K562 (cell line): ENCODE measurements at regions not wholly inside any gene's neighbourhood (a gene's known extent, or its start where the extent isn't known, plus 50 kb on each side); places are given as distances from the start of the nearest gene placed in this dataset.

Experiments
- ATAC-seq: fragments of 200-7000 bp; cut with Tn5 transposase; 3 replicates; pipeline ENCODE4 v1.9.1; 2020; ENCODE audit warnings: moderate library complexity
- BruUV-seq: library from RNA; stranded (reverse); fragments of 400-500 nt; replicated peaks from 2 replicates; lab custom pipeline; 2021; lab: Mats Ljungman, UMichigan
- CTCF ChIA-PET: fragments of 300-600 bp; formaldehyde crosslinking; extraction: SDS; loops from one replicate; lab custom pipeline; 2021; ENCODE audit warnings: low intra/inter-chr PET ratio; lab: Yijun Ruan, JAX
- POLR2A ChIA-PET: fragments of 300-600, 350-650 bp; sonication (Branson Sonifier 250); formaldehyde crosslinking; extraction: SDS; loops from one replicate; lab custom pipeline; 2021; ENCODE audit warnings: antibody characterized with exemption, inconsistent platforms; lab: Yijun Ruan, JAX
- DNase-seq, 4 experiments: peaks; one replicate each; pipeline versions ENCODE4 v3.0.0 to v3.0.0-alpha.2; 2011 to 2018; ENCODE audit warnings: low spot score in 3 of 4, mixed read lengths in 3 of 4; ENCODE audit errors: extremely low read depth in 1 of 4
- FAIRE-seq: peaks from 2 replicates; lab custom pipeline; 2011; peaks lifted over from hg19 to GRCh38; lab: Jason Lieb, UNC
- H2AFZ ChIP-seq: 2 replicates; pipeline ENCODE4 v1.6.0; 2011; ENCODE audit warnings: low read depth, low read length, control low read depth, inconsistent platforms
- H3K27ac ChIP-seq: fragments of 200-600 bp; 3 replicates; pipeline ENCODE4 v1.8.0; 2011; ENCODE audit warnings: low read depth, mild to moderate bottlenecking, control low read depth, inconsistent platforms, low read length, moderate library complexity, mixed read lengths; ENCODE audit errors: extremely low read depth
- H3K27me3 ChIP-seq, 2 experiments: fragments of 300-600 bp in 1 of 2; 2 replicates in 1 of 2; 3 replicates in 1 of 2; pipeline versions ENCODE4 v1.6.0 to v1.8.0; 2011; ENCODE audit warnings: inconsistent platforms in 2 of 2, low read length in 2 of 2, mild to moderate bottlenecking in 1 of 2, mixed read lengths in 1 of 2, moderate library complexity in 1 of 2; ENCODE audit not compliant: control insufficient read depth in 2 of 2, insufficient read depth in 2 of 2
- H3K36me3 ChIP-seq: fragments of 300-600 bp; 3 replicates; pipeline ENCODE4 v1.8.0; 2011; ENCODE audit warnings: mild to moderate bottlenecking, low read length, inconsistent platforms; ENCODE audit not compliant: control insufficient read depth, insufficient read depth
- H3K4me1 ChIP-seq, 2 experiments: fragments of 200-600 bp in 1 of 2; replicated peaks in 1 of 2; 2 replicates in 1 of 2; 3 replicates in 1 of 2; pipeline versions ENCODE4 v1.5.1 to v1.8.0; 2011; ENCODE audit warnings: inconsistent platforms in 2 of 2, low read length in 2 of 2, mild to moderate bottlenecking in 1 of 2, mixed read lengths in 1 of 2, moderate library complexity in 1 of 2; ENCODE audit not compliant: control insufficient read depth in 2 of 2, insufficient read depth in 2 of 2
- H3K4me2 ChIP-seq: 2 replicates; pipeline ENCODE4 v1.6.1; 2011; ENCODE audit warnings: low read length, control low read depth, inconsistent platforms, mixed read lengths; ENCODE audit not compliant: insufficient read depth
- H3K4me3 ChIP-seq: fragments of 200-600 bp; sonication (generic), shearing (Covaris generic); 2 replicates; pipeline ENCODE4 v1.5.1; 2016; ENCODE audit warnings: control low read depth, inconsistent platforms
- H3K79me2 ChIP-seq: fragments of 200-600 bp; 3 replicates; pipeline ENCODE4 v1.8.0; 2011; ENCODE audit warnings: low read length, inconsistent platforms; ENCODE audit not compliant: control insufficient read depth, insufficient read depth
- H3K9ac ChIP-seq, 2 experiments: 2 replicates each; pipeline versions ENCODE4 v1.6.0 to v1.6.1; 2011; ENCODE audit warnings: low read depth in 2 of 2, low read length in 2 of 2, control low read depth in 1 of 2, inconsistent platforms in 1 of 2, mild to moderate bottlenecking in 1 of 2, mixed read lengths in 1 of 2; ENCODE audit not compliant: insufficient read depth in 1 of 2
- H3K9me1 ChIP-seq: one replicate; pipeline ENCODE4 v1.6.0; 2011; ENCODE audit warnings: inconsistent platforms, mild to moderate bottlenecking, low read length, moderate library complexity; ENCODE audit not compliant: control insufficient read depth, insufficient read depth
- H3K9me3 ChIP-seq: replicated peaks from 2 replicates; pipeline ENCODE4 v1.5.1; 2011; ENCODE audit warnings: low read depth, low read length, inconsistent platforms; ENCODE audit not compliant: control insufficient read depth, insufficient read depth
- H4K20me1 ChIP-seq: replicated peaks from 2 replicates; pipeline ENCODE4 v1.6.1; 2011; ENCODE audit warnings: low read length, inconsistent platforms, mixed read lengths; ENCODE audit not compliant: control insufficient read depth, insufficient read depth
- BCL6 ChIP-seq: fragments of 250-450 bp; sonication (Bioruptor Pico); IDR thresholded peaks from 2 replicates; pipeline ENCODE4 v1.4.0; 2020
- CHD4 ChIP-seq: fragments of 200-600 bp; sonication (generic); IDR thresholded peaks from 3 replicates; pipeline ENCODE4 v1.6.1; 2012; ENCODE audit warnings: low read depth, mild to moderate bottlenecking, mixed read lengths, low read length, inconsistent platforms; ENCODE audit not compliant: insufficient read depth, insufficient replicate concordance, poor library complexity, severe bottlenecking
- CREM ChIP-seq: IDR thresholded peaks from 2 replicates; pipeline ENCODE4 v1.6.1; 2014; ENCODE audit warnings: antibody characterized with exemption, low read depth
- LARP7 ChIP-seq: fragments of 450-650 bp; IDR thresholded peaks from 2 replicates; pipeline ENCODE4 v1.6.1; 2016
- MEF2D ChIP-seq: conservative IDR thresholded peaks from 2 replicates; pipeline ENCODE4 v1.6.1; 2016; ENCODE audit warnings: low read depth, missing genetic modification characterization, missing compliant biosample characterization
- POLR2G ChIP-seq: fragments of 200-400 bp; formaldehyde crosslinking; IDR thresholded peaks from 2 replicates; pipeline ENCODE4 v1.6.1; 2017; ENCODE audit warnings: low read depth, mild to moderate bottlenecking, antibody characterized with exemption, low read length, moderate library complexity
- PURB ChIP-seq: sonication (generic); formaldehyde crosslinking; IDR thresholded peaks from 2 replicates; pipeline ENCODE4 v1.9.0; 2021; ENCODE audit warnings: low read depth, mild to moderate bottlenecking, missing genetic modification reagents
- RAD51 ChIP-seq: fragments of 450-650 bp; IDR thresholded peaks from 2 replicates; pipeline ENCODE4 v1.7.1; 2016; ENCODE audit warnings: low read depth, mild to moderate bottlenecking, borderline replicate concordance
- WGBS: fragments of 100-300 bp; shearing (Covaris generic); methylation state at CpG from one replicate; pipeline ENCODE4 v1.1.6; 2016; ENCODE audit warnings: low coverage, mixed read lengths; ENCODE audit not compliant: insufficient coverage; ENCODE audit errors: missing lambda C conversion rate; 5-methylcytosine and 5-hydroxymethylcytosine counted together
- in situ Hi-C: fragments of 300-500 bp; cut with MboI; formaldehyde crosslinking; loops from 4 replicates; pipeline ENCODE4 v1.15.0; 2018; ENCODE audit warnings: inconsistent platforms, mixed read lengths
- intact Hi-C: fragments of 100-400 bp; cut with micrococcal nuclease; formaldehyde crosslinking; loops from 2 replicates; pipeline ENCODE4 v1.14.2; 2022
- TF ChIP-seq, protein P1 (sequence below): fragments of 200-800 bp; sonication (Bioruptor generic); IDR thresholded peaks from 2 replicates; pipeline ENCODE4 v1.6.1; 2016; ENCODE audit warnings: missing genetic modification characterization, missing compliant biosample characterization

DNA sequence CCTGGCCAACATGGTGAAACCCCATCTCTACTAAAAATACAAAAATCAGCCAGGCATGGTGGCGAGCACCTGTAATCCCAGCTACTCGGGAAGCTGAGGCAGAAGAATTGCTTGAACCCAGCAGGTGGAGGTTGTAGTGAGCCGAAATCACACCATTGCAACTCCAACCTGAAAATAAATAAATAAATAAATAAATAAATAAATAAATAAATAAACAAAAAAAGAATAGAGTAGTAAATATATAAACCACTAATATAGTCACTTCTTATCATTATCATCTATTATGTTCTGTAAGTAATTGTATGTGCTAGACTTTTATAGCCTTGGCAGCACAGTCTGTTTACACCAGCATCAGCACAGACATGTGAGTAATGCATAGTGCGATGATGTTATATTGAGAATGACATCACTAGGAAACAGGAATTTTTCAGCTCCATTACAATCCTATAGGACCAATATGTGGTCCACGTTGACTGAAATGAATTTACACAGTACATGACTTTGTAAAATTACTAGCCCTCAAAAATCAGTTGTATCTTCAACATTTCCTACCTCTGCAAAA is 385.4 kb upstream of the ANKRD30A start (continued):
- TF ChIP-seq, protein P1, sequence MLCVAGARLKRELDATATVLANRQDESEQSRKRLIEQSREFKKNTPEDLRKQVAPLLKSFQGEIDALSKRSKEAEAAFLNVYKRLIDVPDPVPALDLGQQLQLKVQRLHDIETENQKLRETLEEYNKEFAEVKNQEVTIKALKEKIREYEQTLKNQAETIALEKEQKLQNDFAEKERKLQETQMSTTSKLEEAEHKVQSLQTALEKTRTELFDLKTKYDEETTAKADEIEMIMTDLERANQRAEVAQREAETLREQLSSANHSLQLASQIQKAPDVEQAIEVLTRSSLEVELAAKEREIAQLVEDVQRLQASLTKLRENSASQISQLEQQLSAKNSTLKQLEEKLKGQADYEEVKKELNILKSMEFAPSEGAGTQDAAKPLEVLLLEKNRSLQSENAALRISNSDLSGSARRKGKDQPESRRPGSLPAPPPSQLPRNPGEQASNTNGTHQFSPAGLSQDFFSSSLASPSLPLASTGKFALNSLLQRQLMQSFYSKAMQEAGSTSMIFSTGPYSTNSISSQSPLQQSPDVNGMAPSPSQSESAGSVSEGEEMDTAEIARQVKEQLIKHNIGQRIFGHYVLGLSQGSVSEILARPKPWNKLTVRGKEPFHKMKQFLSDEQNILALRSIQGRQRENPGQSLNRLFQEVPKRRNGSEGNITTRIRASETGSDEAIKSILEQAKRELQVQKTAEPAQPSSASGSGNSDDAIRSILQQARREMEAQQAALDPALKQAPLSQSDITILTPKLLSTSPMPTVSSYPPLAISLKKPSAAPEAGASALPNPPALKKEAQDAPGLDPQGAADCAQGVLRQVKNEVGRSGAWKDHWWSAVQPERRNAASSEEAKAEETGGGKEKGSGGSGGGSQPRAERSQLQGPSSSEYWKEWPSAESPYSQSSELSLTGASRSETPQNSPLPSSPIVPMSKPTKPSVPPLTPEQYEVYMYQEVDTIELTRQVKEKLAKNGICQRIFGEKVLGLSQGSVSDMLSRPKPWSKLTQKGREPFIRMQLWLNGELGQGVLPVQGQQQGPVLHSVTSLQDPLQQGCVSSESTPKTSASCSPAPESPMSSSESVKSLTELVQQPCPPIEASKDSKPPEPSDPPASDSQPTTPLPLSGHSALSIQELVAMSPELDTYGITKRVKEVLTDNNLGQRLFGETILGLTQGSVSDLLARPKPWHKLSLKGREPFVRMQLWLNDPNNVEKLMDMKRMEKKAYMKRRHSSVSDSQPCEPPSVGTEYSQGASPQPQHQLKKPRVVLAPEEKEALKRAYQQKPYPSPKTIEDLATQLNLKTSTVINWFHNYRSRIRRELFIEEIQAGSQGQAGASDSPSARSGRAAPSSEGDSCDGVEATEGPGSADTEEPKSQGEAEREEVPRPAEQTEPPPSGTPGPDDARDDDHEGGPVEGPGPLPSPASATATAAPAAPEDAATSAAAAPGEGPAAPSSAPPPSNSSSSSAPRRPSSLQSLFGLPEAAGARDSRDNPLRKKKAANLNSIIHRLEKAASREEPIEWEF = no peak
- no peak for TF ChIP-seq CREM

DNA sequence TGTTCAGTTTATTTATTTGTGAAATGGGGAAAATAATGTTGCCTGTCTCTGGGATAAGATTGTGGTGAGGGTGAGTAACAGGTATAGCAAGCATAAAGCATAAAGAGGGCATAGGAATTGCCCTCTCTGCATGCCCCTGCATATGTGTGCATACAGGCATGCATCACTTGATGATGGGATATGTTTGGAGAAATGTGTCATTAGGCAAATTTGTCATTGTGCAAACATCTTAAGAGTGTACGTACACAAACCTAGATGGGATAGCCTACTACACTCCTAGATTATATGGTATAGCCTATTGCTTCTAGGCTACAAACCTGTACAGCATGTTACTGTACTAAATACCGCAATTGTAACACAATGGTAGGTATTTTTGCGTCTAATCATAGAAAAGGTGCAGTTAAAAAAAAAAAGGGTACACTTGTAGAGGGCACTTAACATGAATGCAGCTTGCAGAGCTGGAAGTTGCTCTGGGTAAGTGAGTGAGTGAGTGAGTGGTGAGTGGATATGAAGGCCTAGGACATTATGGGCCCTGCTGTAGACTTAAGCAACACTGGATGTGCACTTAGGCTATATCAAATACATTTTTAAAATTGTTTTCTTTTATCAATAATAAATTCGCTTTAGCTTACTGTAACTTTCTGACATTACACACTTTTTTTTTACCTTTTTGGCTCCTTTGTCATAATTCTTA is 386.5 kb upstream of the ANKRD30A start:
- 0% methylated on average over 4 of the region's 4 CpGs for WGBS
- H3K9me3 ChIP-seq = no peaks in the 10 kb centered on the region
- POLR2A ChIA-PET = interaction anchor here (0.6 kb wide), 1 partner anchor 338 kb away, joined by 4 read pairs; no protein-coding TSS in a partner anchor
- no peaks in the 10 kb centered on the region for H3K79me2 ChIP-seq
- no peak for DNase-seq
- H3K36me3 ChIP-seq = no peaks in the 10 kb centered on the region
- CTCF ChIA-PET = no interaction called here
- no peak for FAIRE-seq
- H3K4me3 ChIP-seq = no peak overlapping the region
- H3K4me2 ChIP-seq = no peak overlapping the region
- H2AFZ ChIP-seq = no peak overlapping the region
- in situ Hi-C loops = no loop called here
- intact Hi-C loops = no loop called here
- no peaks in the 10 kb centered on the region for H3K27me3 ChIP-seq
- no peak for ATAC-seq
- no peaks in the 10 kb centered on the region for H3K9me1 ChIP-seq
- no TSS peak for BruUV-seq
- H3K27ac ChIP-seq = no peak overlapping the region
- no peak overlapping the region for H3K9ac ChIP-seq
- no peaks in the 10 kb centered on the region for H3K4me1 ChIP-seq
- no peaks in the 10 kb centered on the region for H4K20me1 ChIP-seq
- TF ChIP-seq PURB (CRISPR knock-in tag) (no peak), CHD4 (no peak), RAD51 (no peak), BCL6 (CRISPR knock-in tag) (no peak), MEF2D (tag) (no peak), POLR2G (no peak), LARP7 (no peak)
- TF ChIP-seq, protein P1 = no peak
